ENCODE measurements at regions not wholly inside any gene's neighbourhood (a gene's known extent, or its start where the extent isn't known, plus 50 kb on each side); places are given as distances from the start of the nearest gene placed in this dataset.
A peak's percentile ranks its signal among the peaks of the same experiment; 100 is the strongest.

DNA sequence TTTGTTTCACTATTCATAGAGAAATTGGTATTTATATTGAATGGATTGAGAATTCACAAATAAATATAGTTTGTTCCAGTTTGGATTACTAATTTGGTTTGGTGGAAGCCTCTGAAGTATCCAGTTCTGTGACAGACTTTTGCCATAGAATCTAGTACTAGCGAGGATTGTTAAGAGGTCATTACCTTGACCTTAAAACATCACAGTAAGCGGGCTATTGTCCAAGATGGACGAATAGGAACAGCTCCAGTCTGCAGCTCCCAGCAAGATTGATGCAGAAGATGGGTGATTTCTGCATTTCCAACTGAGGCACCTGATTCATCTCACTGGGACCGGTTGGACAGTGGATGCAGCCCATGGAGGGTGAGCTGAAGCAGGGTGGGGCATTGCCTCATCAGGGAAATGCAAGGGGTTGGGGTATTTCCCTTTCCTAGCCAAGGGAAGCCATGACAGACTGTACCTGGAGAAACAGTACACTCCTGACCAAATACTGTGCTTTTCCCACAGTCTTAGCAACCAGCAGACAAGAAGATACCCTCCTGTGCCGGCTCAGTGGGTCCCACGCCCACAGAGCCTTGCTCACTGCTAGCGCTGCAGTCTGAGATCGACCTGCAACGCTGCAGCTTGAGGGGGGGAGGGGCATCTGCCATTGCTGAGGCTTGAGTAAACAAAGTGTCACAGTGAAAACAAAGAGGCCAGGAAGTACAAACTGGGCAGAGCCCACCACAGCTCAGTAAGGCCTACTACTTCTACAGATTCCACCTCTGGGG, 66.4 kb upstream of the NEDD9 start (continued):
- TF ChIP-seq, protein P1, sequence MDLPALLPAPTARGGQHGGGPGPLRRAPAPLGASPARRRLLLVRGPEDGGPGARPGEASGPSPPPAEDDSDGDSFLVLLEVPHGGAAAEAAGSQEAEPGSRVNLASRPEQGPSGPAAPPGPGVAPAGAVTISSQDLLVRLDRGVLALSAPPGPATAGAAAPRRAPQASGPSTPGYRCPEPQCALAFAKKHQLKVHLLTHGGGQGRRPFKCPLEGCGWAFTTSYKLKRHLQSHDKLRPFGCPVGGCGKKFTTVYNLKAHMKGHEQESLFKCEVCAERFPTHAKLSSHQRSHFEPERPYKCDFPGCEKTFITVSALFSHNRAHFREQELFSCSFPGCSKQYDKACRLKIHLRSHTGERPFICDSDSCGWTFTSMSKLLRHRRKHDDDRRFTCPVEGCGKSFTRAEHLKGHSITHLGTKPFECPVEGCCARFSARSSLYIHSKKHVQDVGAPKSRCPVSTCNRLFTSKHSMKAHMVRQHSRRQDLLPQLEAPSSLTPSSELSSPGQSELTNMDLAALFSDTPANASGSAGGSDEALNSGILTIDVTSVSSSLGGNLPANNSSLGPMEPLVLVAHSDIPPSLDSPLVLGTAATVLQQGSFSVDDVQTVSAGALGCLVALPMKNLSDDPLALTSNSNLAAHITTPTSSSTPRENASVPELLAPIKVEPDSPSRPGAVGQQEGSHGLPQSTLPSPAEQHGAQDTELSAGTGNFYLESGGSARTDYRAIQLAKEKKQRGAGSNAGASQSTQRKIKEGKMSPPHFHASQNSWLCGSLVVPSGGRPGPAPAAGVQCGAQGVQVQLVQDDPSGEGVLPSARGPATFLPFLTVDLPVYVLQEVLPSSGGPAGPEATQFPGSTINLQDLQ (CRISPR knock-in tag; IDR thresholded peaks at IDR 0.05), result peak; percentile 92; the same call in 1 of the 2 replicates
- TF ChIP-seq ZSCAN5A (CRISPR knock-in tag; IDR thresholded peaks at IDR 0.05; ENCODE audit: borderline replicate concordance) (peak; percentile 64; the same call in 1 of the 2 replicates), ZEB1 (IDR thresholded peaks at IDR 0.05; ENCODE audit: insufficient replicate concordance, low read depth) (peak; percentile 64), ZNF256 (CRISPR knock-in tag; conservative IDR thresholded peaks at IDR 0.05) (no peak), TBX3 (IDR thresholded peaks at IDR 0.05; ENCODE audit: borderline replicate concordance) (peak; percentile 59; the same call in 1 of the 2 replicates), ZNF556 (CRISPR knock-in tag; IDR thresholded peaks at IDR 0.05; ENCODE audit: borderline replicate concordance) (peak; percentile 93), ZNF446 (CRISPR knock-in tag; IDR thresholded peaks at IDR 0.05) (0 out of 2 replicates have a peak, but pooled peaks have one; percentile 54), NAIF1 (CRISPR knock-in tag; IDR thresholded peaks at IDR 0.05; ENCODE audit: borderline replicate concordance) (peak; percentile 83; the same call in 1 of the 2 replicates), ARNT2 (CRISPR knock-in tag; IDR thresholded peaks at IDR 0.05; ENCODE audit: low read depth) (peak; percentile 91)
- TF ChIP-seq, protein P2, sequence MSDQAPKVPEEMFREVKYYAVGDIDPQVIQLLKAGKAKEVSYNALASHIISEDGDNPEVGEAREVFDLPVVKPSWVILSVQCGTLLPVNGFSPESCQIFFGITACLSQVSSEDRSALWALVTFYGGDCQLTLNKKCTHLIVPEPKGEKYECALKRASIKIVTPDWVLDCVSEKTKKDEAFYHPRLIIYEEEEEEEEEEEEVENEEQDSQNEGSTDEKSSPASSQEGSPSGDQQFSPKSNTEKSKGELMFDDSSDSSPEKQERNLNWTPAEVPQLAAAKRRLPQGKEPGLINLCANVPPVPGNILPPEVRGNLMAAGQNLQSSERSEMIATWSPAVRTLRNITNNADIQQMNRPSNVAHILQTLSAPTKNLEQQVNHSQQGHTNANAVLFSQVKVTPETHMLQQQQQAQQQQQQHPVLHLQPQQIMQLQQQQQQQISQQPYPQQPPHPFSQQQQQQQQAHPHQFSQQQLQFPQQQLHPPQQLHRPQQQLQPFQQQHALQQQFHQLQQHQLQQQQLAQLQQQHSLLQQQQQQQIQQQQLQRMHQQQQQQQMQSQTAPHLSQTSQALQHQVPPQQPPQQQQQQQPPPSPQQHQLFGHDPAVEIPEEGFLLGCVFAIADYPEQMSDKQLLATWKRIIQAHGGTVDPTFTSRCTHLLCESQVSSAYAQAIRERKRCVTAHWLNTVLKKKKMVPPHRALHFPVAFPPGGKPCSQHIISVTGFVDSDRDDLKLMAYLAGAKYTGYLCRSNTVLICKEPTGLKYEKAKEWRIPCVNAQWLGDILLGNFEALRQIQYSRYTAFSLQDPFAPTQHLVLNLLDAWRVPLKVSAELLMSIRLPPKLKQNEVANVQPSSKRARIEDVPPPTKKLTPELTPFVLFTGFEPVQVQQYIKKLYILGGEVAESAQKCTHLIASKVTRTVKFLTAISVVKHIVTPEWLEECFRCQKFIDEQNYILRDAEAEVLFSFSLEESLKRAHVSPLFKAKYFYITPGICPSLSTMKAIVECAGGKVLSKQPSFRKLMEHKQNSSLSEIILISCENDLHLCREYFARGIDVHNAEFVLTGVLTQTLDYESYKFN (CRISPR knock-in tag; conservative IDR thresholded peaks at IDR 0.05), result peak; percentile 96
- TF ChIP-seq, protein P3, sequence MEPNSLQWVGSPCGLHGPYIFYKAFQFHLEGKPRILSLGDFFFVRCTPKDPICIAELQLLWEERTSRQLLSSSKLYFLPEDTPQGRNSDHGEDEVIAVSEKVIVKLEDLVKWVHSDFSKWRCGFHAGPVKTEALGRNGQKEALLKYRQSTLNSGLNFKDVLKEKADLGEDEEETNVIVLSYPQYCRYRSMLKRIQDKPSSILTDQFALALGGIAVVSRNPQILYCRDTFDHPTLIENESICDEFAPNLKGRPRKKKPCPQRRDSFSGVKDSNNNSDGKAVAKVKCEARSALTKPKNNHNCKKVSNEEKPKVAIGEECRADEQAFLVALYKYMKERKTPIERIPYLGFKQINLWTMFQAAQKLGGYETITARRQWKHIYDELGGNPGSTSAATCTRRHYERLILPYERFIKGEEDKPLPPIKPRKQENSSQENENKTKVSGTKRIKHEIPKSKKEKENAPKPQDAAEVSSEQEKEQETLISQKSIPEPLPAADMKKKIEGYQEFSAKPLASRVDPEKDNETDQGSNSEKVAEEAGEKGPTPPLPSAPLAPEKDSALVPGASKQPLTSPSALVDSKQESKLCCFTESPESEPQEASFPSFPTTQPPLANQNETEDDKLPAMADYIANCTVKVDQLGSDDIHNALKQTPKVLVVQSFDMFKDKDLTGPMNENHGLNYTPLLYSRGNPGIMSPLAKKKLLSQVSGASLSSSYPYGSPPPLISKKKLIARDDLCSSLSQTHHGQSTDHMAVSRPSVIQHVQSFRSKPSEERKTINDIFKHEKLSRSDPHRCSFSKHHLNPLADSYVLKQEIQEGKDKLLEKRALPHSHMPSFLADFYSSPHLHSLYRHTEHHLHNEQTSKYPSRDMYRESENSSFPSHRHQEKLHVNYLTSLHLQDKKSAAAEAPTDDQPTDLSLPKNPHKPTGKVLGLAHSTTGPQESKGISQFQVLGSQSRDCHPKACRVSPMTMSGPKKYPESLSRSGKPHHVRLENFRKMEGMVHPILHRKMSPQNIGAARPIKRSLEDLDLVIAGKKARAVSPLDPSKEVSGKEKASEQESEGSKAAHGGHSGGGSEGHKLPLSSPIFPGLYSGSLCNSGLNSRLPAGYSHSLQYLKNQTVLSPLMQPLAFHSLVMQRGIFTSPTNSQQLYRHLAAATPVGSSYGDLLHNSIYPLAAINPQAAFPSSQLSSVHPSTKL (CRISPR knock-in tag; IDR thresholded peaks at IDR 0.05), result peak; percentile 95
- TF ChIP-seq, protein P4, sequence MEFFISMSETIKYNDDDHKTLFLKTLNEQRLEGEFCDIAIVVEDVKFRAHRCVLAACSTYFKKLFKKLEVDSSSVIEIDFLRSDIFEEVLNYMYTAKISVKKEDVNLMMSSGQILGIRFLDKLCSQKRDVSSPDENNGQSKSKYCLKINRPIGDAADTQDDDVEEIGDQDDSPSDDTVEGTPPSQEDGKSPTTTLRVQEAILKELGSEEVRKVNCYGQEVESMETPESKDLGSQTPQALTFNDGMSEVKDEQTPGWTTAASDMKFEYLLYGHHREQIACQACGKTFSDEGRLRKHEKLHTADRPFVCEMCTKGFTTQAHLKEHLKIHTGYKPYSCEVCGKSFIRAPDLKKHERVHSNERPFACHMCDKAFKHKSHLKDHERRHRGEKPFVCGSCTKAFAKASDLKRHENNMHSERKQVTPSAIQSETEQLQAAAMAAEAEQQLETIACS (CRISPR knock-in tag; IDR thresholded peaks at IDR 0.05), result no peak

Measured in HepG2 (cell line).